Ureter (tissue), 1 donor: ENCODE measurements at regions not wholly inside any gene's neighbourhood (a gene's known extent, or its start where the extent isn't known, plus 50 kb on each side); places are given as distances from the start of the nearest gene placed in this dataset.
"Not testable (repeated sequence)": the region's sequence is repeated elsewhere in the genome, so short reads cannot be mapped to it uniquely, and the experiment has no call there.

ENCODE experiments used
- DNase-seq: peaks from one replicate; pipeline ENCODE4 v3.0.0-alpha.2; 2020; ENCODE audit warnings: low spot score
- donor health status: DM: yes; HTN: yes; CAD: no.

DNA sequence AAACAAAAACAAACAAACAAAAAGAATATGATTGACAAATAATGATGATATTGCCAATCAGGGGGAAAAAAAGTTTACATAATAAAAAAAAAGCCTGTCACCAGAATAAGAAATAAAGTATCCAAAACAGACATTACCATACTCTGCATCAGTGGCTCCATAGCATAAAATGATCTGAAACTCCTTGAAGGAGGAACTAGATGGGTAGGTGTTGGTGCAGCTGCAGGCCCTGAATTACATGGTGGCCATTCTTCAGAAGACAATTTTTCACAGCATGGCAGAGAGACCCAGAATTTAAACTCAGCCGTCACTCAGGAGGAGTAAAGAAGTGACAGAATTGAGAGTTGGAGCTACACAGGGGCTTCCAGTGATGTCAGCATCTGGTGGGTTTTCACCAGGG lies 60.2 kb downstream of the GLUL start:
- DNase-seq: no peak

DNA sequence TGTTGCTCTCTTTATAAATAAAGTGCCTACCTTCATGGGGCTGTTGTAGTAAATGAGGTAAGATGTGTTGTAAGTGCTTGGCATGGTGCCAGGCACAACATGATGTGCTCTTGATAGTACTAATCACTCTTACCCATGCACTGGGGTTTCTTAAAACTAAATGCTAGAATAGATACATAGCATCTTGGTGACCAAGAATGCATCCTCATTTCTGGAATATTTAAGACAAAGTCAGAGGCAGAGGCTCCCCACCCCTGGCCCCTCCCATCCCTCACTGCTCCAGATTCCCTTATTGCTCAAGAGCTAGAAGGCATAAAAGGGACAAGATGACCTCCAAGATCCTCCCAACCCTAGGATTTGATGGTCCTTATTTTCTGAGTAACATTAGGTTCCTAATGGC lies 61.3 kb downstream of the GLUL start:
- no peak for DNase-seq

DNA sequence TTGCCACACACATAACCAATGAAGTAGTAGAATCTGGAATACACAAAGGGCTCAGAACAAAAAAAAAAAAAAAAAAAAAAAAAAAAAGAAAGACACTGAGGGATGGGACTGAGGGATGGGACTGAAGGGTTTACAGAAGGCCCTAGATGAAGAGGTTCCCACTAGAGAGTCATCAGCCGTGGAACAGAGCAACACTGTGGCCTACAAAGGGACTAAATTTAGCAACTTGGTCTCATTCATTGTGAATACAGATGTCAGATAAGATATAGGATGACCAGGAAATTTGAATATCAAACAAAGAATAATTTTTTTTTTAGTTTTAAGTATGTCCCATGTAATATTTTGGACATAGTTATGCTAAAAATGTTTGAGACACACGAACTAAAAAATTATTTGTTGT lies 62.1 kb downstream of the GLUL start:
- DNase-seq: no peak

DNA sequence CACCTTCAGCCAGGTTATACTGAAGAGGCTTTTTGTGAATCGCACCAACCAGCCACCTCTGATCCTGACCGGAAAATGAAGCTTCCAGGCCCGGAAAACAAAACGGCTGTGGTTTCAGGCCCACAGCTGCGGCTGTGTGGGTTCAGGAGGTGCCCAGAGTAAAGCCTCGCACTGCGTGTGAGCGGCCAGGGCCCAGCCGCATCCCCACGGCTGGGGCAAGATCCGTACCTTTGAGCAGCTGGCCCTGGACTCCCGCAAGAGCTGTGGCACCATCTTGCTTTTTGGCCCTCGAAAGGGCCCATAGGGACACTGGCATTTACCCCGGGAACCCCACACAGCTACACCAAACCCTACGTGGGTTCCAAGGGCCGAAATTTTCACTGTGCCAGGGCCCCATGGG lies 63.0 kb downstream of the GLUL start:
- DNase-seq: no peak

DNA sequence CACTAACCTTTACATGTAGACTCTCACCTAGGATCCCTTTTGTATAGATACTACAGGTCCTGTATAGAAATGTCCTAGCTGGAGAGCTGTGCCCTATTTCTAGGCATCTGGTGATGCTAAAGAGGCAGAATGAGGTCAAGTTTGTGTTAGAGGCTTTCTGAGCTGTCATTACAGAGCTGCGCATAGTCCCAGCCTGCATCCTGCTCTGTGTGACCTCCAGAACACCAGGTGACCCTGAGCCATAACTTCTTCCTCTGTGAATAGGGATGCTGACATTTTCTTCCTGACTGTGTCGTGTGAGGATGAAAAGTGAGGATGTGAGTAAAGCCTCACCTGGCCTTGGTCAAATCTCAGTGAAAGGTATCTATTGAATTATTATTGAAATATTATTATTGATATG lies 66.3 kb downstream of the GLUL start:
- DNase-seq: no peak

DNA sequence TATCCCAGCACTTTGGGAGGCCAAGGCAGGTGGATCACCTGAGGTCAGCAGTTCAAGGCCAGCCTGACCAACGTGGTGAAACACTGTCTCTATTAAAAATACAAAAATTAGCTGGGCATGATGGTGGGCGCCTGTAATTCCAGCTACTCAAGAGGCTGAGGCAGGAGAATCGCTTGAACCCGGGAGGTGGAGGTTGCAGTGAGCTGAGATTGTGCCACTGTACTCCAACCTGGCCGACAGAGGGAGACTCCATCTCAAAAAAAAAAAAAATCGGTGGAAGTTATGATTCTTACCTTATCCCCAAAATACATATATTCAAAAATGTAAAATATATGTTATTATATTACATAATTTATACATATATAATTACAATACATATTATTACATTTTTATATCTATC lies 70.1 kb downstream of the GLUL start:
- not testable (repeated sequence) for DNase-seq

DNA sequence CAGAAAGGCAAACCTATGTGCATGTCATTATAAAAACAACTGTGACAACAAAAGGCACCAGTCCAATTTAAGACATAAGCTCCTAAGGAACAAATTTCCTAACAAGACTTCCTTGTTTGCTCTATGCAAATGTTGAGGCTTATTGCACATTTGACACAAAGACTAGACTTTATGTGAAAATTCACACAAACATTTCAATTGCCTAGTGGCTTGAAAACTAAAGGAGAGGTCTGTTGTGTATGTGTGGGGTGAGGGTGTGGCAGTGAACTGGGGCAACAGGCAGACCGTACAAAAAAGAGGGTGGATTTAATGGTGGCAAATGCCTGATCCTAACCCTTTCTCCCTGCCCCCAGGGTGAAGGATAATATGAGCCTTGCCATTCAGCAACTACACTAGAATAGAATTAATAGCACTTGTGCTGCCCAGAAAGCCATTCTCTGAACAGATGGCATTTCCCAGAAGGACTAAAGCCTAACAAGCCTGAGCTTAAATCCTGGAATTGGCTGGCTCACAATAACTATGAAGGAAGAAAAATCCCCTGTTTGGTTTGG lies 73.9 kb downstream of the GLUL start:
- DNase-seq: no peak

DNA sequence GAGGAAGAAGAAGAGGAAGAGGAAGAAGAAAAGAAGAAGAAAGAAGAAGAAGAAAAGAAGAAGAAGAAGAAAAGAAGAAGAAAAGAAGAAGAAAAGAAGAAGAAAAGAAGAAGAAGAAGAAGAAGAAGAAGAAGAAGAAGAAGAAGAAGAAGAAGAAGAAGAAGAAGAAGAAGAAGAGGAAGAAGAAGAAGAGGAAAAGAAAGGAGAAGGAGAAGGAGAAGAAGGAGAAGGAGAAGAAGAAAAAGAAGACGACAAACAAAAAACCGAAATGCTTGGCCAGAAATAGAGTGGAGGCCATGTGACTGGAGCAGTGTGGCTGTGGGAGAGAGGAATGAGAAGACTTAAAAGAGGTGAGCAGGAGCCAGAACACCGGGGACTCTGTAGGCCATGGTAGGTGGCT lies 75.1 kb downstream of the GLUL start:
- not testable (repeated sequence) for DNase-seq

DNA sequence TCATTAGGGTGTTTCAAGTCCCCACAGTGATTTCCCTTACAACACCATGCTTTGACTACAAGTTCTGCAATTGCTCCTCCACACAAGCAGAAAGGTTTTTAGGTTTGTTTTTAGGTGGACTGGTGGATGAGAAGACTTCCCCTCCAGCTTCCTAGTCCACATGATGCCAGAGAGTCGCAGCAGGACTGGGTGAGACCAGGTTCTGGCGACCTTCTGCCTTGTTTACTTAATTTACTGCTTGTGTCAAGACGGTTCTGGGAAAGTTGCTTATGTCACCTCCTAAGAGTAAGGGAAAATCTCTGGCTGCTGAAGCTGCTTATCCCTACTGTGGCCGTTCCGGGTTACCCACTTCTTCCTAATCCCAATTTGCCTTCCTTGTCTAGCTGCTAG lies 76.4 kb downstream of the GLUL start:
- no peak for DNase-seq

DNA sequence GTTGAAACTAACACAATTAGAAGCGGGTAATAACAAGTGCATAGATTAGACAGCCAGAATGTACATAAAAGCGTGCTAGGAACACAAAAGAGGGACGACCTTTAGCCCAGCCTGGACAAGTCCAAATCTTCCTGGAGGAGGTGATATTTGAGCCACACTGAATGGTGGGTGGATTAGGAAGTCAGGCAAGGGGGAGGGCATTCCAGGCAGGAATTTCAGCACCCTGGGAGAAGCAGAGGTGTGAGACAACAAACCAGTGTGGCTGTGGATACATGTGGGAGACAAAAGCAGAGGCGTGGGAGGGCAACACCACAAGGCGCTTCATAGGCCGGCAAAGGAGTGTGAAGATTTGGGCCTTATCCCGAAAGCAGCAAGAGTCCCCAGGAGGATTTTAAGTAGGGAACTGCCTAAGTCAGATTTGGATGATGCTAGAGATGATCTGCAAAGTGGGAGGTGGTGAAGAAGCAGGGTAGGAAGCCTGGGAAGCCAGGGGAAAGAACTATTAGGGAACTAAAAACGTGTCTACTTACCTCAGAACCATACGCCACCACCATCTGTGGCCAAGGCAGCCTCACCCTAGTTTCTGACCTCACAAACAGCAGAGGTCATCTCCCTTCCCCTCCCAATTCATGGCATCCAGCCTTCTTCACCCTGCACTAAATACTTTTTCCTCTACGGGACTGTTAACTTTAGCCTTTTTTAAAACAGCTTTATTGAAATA lies 81.8 kb downstream of the GLUL start:
- DNase-seq: no peak

DNA sequence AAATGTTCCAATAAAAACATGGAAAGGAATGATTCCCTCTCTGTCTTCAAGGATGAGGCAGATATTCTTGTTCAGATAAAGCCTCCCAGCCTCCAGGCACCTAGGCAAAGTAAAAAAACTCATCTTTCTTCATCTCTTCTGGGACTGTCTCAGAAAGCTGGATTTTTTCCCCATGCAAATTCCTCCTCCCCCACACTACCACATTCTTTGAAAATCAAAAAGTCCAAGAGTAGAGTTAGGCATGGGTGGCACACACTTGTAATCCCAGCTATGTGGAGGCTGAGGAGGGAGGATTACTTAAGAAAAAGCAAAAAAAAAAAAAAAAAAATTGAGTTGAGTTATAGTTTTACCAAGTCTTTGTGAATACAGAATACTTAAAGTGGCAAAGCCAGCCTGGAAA lies 82.8 kb downstream of the GLUL start:
- no peak for DNase-seq

DNA sequence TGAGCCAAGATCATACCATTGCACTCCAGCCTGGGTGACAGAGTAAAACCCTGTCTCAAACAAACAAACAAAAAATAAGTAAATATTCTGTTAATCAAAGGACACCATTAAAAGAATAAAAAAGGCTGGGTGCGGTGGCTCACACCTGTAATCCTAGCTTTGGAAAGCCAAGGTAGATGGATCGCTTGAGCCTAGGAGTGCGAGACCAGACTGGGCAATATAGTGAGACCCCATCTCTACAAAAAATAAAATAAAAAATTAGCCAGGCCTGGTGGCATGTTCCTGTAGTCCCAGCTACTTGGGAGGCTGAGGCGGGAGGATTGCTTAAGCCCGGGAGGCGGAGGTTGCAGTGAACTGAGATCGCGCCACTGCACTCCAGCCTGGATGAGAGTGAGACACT lies 84.1 kb downstream of the GLUL start:
- DNase-seq: not testable (repeated sequence)

DNA sequence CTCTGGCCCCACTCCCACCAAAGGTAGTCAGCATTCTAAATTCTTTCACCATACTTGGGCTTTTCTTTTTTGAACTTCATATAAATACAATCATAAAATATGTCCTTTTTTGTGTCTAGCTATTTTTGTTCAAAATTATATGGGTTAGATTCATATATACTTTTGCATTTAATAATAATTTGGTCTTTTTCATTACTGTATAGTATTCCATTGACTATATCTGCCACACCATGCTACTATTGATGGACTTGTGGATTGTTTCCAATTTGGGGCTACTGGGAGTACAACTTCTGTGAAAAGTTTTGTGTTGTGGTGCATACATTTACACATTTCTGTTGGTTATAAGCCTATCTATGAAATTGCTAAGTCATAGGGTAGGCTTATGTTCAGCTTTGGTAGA lies 85.7 kb downstream of the GLUL start:
- DNase-seq: no peak

DNA sequence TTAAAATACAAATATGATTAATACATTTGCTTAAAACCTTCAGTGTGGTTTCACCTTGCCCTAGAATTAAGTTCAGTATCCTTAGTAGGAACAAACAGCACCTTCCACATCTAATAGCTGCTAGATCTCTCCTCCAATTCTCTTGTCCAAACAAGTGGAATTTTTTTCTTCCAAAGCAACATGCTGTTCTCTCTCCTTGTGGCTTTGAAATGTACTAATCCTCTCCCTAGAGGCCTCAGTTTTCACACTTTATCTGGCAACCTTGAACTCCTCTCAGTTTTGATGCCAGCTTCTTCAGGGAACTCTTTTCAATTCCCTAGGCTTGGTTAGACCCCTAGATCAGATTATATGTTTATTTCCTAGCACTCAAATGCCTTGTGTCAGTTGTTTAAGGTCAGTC lies 87.0 kb downstream of the GLUL start:
- no peak for DNase-seq

DNA sequence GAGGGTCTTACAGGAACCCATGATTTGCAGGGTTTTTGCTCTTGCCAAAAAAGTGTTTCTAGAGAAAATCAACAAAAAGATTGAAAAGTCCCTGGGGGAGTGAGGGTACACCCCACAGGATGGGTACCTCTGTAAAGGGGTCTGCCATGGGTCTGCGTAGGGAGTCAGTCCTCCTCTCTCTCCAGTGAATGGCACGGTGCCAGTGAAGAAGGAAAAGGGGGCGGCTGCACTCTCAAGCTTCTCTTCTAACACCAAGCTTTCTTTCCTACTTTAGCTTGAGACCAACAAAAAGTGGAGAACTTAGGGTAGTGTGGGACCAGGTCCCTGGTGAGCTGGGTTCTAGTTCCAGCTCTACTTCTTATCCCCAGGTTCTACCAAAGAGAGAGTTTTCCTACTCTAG lies 87.4 kb downstream of the GLUL start:
- DNase-seq: no peak

DNA sequence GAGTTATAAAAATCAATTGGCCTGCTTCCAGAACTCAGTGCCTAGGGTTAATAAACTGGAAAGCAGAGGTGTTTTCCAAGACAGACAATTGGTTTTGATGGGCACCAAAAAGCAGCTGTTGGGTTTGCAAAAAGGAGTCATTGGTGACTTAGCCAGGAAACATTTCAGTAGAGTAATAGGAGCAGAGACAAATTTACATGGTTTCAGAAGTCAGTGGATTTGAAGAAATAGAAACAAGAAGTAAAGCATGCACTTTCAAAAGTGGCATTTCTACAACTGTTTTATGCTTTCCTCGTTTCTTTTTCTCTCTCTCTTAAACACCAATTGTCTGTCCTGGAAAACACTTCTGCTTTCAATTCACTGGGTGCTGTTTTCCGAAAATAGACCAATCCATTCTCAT lies 87.8 kb downstream of the GLUL start:
- no peak for DNase-seq

DNA sequence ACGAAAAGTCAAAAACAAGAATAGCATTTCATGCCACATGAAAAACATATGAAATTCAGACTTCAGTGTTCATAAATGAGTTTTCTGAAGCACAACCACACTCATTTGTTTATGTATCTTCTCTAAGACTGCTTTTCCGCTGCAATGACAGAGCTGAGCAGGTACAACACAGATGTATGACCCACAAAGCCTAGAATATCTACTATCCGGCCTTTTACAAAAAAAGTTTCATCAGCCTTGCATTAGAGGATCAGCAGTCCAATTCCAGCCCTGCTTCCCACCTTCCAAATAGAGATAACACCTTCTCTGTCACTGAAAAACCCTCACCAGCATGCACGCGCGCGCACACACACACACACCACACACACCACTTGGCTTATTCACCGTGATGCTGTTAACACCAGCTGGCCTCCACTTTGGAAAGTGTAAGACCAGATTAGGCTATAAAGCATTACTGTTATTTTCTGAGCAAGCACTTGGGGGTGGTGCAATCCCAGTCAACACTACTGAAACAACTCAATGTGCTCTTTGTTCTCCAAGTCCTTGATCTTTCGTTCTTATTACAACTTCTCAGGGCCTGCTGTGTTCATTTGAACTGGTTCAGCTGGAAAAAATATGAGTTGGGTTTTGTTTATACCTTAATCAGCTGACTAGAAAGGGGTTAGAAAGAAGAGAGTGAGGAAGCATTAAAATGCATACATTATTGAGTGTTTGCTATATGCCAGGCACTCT lies 90.0 kb downstream of the GLUL start:
- DNase-seq: no peak

DNA sequence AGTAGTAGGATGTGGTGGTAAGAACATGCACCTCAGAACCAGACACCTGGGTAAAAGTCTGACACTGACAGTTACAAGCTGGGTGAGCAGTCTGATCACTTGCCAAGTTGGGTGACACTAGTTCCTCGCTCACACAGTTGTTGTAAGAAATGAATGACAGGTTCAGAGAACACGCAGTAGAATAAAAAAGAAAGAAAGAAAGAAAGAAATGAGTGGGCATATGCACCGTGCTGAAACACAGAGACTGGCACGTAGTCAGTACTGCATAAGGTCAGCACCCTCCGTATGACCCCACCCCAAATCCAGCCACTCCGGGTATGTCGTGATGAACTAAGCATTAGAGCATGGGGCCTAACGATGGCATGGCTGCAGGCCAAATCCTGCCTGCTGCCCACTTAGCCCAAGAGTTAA lies 90.6 kb downstream of the GLUL start:
- no peak for DNase-seq

DNA sequence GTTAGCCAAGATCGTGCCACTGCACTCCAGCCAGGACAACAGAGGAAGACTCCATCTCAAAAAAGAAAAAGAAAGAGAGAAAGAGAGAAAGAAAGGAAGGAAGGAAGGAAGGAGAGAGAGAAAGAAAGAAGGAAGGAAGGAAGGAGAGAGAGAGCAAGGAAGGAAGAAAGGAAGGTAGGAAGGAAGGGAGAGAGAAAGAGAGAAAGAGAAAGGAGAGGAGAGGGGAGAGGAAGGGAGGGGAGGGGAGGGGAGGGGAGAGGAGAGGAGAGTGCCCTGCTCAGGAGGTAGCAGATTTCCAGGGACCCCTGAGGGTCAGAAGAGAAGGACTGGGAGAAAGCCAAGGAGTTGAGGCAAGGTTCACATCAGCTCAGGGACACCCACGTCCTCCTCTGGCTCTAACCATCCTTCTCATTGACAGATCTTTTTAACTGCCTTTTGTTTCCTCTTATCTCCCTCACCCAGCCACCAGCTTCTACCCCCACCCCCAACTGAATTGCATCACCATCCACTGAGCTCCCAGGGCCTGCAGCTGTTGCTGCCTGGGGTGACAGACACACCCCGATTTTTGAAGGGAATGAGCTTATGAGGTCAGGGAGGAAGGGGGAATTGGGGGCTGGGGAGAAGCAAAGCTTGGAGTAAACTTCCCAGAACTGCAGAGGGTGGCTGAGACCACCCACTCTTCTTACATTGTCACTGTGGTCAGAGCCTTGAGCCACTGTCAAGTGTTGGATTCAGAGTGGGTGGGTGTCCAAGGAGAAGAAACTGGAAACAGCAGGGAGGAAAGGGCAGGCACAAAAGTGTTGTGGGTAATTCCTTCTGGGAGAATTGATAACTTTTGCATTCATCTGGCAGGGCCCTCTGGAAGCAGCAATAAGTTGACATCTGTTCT lies 91.6 kb downstream of the GLUL start:
- DNase-seq: peak; percentile 58

DNA sequence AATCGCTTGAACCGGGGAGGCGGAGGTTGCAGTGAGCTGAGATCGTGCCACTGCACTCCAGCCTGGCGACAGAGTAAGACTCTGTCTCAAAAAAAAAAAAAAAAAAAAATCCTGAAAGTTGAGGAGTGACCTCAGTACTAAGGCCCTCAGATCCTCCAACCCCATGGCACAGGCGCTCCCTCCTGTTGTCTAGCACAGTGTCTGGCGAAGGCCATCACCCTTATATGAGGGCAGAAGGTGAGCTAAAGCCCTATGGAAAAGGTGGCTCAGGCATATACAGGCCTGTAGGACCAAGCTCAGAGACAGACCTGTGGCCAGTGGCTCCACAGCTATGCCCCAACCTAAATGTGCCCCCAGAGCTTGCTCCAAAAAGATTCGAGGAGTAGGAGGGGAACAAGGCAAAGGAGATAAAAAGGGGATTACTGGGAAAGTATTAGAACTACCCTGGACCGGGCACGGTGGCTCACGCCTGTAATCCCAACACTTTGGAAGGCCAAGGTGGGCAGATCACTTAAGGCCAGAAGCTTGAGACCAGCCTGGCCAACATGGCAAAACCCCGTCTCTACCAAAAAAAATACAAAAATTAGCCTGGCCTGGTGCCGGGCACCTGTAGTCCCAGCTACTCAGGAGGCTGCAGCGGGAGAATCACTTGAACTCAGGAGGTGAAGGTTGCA lies 92.4 kb downstream of the GLUL start:
- DNase-seq: not testable (repeated sequence)

DNA sequence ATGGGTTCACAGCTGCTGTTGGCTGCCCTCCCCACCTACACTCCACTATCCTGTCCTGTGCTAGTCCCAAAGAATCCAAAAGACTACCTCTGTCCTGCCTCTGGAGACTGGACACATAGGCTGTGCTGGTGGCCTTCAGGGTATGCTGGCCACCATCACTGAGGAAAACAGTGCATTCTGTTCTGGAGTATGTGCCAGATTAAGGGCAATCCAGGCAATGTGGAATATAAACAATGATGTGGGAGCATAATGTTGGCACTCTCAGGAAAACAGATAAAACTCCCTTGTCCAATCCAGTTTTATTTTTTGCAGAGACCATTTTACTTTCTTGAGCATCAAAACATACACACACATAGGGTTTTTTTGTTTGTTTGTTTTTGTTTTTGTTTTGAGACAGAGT lies 94.3 kb downstream of the GLUL start:
- DNase-seq: no peak

DNA sequence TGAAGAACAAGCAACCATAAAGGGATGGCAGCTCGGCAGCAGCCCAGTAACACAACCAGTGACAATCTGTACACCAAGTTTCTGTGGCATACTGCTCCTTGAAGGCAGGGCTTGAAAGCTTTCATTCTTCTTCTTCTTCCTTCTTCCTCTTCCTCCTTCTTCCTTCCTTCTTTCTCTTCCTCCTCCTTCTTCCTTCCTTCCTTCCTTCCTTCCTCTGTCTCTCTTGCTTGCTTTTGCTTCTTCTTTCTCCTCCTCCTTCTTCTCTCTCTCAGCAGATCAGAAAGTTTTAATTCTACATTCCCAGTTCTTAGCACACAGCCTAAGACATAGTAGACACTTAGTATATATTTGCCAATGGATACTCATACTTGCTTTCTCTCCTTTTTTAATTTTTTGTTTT lies 95.9 kb downstream of the GLUL start:
- no peak for DNase-seq
